Eye (tissue), 1 donor: ENCODE measurements at regions not wholly inside any gene's neighbourhood (a gene's known extent, or its start where the extent isn't known, plus 50 kb on each side); places are given as distances from the start of the nearest gene placed in this dataset.
A peak's percentile ranks its signal among the peaks of the same experiment; 100 is the strongest.
"Not testable (repeated sequence)": the region's sequence is repeated elsewhere in the genome, so short reads cannot be mapped to it uniquely, and the experiment has no call there.

ENCODE experiments used
- DNase-seq: peaks from one replicate; pipeline ENCODE4 v3.0.0-alpha.2; 2015

GRCh38 chr13:78977311-78977710 is 318.4 kb upstream of the OBI1 start:
- DNase-seq: no peak

- no peak for DNase-seq
Measured at GRCh38 chr13:78976696-78977095, 317.7 kb upstream of the OBI1 start.

GRCh38 chr13:78972561-78972960 is 313.6 kb upstream of the OBI1 start:
- DNase-seq: no peak

DNA sequence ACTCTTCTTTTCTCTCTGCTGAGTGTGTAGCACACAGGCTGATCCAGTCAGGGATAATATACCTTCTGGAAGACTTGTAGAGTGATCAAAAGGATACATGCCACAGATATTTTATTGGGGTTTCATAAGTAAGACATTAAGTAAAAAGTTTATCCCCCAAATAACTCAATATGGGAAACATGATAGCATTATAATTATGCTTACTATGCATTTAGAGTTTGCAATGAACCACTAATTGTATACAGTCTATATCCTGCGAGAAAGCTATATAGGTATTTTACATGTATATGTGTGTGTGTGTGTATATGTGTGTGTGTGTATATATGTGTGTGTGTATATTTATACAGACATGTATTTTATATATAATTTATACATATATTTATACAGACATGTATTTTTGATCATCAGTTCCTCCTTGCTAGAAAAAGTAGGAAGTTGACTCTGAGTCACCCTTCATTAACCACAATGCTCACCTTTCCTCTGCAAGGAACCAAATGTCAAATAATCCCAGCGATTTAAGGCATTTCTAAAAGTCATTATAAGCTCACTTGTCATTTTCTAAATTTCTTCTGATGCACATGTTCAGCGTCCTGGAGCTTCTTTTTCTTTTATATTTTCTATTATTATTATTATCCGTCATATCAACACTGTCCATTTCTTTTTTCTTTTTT is 312.5 kb upstream of the OBI1 start:
- no peak for DNase-seq

- DNase-seq: peak; percentile 45
Measured at GRCh38 chr13:78960881-78961280, 301.9 kb upstream of the OBI1 start.

DNA sequence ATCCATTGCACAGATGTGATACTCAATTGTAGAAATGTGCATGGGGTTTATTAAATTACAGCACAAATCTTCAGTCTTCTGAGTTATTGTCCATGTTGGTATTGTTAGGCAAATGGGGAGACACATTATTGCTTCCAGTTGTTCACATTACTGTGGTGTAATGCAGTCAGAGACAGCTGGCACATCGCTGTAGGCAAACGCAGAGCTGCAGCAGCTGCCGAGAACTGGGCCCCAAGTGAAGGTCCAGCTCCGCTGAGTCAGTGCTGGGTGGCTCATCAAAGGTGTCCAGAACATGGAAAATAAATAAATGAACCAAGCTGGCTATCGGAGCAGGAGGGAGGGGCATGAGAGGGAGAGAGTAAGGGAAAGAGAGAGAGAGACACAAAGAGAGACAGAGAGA is 299.1 kb upstream of the OBI1 start:
- no peak for DNase-seq

GRCh38 chr13:78940455-78941130 is 281.6 kb upstream of the OBI1 start:
- peak; percentile 34 for DNase-seq

DNA sequence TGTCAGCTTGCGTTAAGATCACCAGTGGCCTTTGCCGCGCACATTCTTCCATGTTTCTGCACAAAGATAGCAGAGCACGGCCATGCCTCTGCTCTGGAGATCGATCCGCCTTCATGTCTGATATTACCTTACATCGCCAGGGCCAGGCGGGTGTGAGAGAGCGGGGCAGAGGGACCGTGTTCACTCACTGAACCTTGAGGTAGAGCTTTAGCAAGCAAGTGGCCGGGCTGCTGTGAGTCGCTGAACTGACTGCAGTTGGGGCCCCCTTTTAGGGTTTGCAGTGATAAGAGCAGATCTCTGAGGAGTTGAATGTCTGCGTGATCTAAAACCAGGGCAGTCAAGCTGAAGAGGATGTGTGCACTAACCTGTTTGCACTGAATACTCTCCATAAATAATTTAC is 275.4 kb upstream of the OBI1 start:
- peak; percentile 89 for DNase-seq

GRCh38 chr13:78915015-78915414 is 256.1 kb upstream of the OBI1 start:
- peak; percentile 67 for DNase-seq

GRCh38 chr13:78913656-78914055 is 254.7 kb upstream of the OBI1 start:
- DNase-seq: no peak

GRCh38 chr13:78910147-78910546 is 251.2 kb upstream of the OBI1 start:
- no peak for DNase-seq

- no peak for DNase-seq
Measured at GRCh38 chr13:78909276-78909675, 250.3 kb upstream of the OBI1 start.

- peak; percentile 81 for DNase-seq
Measured at GRCh38 chr13:78907006-78907405, 248.1 kb upstream of the OBI1 start.

DNA sequence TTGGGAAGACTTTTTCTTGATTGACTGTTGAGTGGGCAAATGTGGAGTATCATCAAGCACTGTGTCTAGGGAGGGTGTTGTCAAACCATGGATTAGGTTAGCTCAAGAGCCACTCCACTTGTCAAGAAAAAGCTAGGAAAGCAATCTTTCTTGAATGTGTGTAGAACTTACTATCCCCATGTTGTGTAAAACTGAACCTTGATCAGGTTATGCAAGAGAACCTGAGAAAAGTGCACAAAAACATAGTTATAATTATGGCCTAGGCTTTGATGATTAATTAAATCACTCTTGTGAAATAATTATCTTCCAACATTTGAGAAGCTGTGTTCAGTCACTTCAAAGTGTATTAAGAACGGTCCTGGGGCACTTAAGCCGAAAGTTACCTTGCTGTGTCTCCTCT is 238.2 kb upstream of the OBI1 start:
- DNase-seq: no peak

DNA sequence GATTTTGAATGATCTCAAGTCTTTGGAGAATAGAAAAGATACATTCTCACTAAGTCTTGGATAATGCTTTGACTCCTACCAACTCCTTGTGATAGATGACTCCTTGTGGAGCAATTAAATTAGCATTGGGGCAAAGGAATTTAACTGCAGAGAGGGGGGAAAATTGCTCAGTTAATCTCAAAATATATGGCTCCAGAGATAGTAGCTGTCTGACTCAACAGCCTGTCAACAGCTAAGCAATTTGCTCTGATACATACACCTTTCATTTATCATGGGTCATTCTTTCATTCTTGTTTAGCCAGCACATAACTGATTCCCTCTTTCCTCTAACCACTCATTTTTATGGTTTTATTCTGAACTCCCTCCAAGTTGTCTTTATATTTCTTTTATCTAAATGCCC is 225.6 kb upstream of the OBI1 start:
- no peak for DNase-seq

- peak; percentile 46 for DNase-seq
Measured at GRCh38 chr13:78881751-78882150, 222.8 kb upstream of the OBI1 start.

- DNase-seq: no peak
Measured at GRCh38 chr13:78881054-78881453, 222.1 kb upstream of the OBI1 start.

GRCh38 chr13:78876915-78877549 is 218.1 kb upstream of the OBI1 start:
- no peak for DNase-seq

DNA sequence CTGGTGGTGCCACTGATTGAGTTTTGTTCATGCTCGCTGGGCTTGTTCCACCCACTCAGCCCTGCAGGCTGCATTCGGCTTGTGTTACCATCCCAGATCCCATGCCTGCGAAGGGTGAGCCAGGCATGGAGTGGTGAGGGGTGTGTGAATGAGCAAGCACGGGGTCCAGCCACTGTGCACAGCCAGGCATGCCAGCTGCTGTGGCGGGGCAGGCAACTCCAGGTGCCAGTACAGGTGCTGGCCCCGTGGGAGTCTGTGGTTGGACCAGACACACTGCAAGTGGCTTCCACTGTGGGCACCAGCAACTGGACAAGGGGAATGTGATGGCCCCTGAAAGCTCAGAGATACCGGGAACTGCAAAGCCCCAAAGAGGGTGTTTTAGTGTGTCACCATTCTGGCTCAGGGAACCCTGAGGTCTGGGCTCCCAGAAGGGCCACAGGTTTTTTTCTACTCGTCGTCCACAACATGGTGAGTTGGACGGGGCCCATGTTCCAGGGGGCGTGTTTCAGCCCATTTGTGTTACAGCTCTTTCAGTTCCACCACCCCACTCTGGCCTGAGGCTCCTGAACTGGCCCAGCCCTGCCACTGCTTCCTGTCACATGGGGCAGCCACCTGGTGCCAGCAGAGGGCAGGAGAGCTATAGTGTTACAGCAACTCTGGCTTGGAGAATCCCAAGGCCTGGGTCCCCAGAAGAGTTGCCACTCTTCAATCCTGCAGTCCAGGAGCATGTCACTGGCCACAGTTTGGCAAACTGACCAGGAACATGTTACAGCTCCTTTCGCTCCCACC is 217.0 kb upstream of the OBI1 start:
- DNase-seq: no peak

GRCh38 chr13:78868991-78869390 is 210.0 kb upstream of the OBI1 start:
- DNase-seq: no peak

GRCh38 chr13:78867655-78868054 is 208.7 kb upstream of the OBI1 start:
- DNase-seq: no peak

- DNase-seq: not testable (repeated sequence)
Measured at GRCh38 chr13:78866076-78866475, 207.1 kb upstream of the OBI1 start.

DNA sequence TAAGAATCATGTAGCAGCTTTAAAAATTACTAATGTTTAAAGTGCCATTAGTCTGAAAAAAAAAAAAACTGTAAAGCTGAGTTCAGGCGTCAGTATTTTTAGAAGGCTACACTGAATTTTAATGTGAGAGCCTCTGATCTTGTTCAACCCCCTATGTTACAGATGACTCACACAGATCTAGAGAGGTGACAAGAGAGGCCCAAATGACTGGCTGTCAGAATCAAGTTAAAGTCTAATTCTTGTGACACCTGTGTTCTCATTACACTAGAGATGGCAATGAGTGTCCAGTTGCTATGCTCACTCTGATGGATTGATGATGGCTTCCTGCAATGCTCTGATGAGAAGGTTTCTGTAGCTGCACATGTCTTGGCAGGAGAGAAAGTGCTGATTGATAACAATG is 203.5 kb upstream of the OBI1 start:
- DNase-seq: no peak

DNA sequence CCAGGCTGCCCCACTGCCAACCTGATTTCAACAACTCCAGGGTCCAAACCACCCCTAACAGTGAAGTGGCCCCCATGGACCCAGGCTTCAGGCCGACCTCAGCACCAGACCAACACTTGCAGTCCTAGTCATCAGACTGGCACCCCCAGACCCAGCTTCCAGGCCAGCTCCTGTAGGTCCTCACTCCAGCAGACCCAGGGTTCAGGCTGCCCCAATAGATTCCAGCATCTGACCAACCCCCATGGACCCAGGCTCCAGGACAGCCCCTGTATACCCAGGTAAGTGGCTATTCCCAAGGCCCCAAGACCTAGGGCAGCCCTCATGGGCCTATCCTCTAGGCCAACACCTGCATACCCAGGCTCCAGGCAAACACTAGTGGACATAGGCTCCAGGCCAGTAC is 193.8 kb upstream of the OBI1 start:
- no peak for DNase-seq
